Loucy (cell line): ENCODE measurements at regions not wholly inside any gene's neighbourhood (a gene's known extent, or its start where the extent isn't known, plus 50 kb on each side); places are given as distances from the start of the nearest gene placed in this dataset.

ENCODE experiments used
- EZH2phosphoT487 ChIP-seq: fragments of 200-600 bp; IDR thresholded peaks from 2 replicates; pipeline ENCODE4 v1.6.1; 2018; ENCODE audit warnings: antibody characterized with exemption, mild to moderate bottlenecking, moderate library complexity, borderline replicate concordance
- TF ChIP-seq, protein P1 (sequence below): fragments of 200-600 bp; sonication (generic); conservative IDR thresholded peaks from 2 replicates; pipeline ENCODE4 v1.5.1; 2014; ENCODE audit warnings: mild to moderate bottlenecking, antibody characterized with exemption, low read length

DNA sequence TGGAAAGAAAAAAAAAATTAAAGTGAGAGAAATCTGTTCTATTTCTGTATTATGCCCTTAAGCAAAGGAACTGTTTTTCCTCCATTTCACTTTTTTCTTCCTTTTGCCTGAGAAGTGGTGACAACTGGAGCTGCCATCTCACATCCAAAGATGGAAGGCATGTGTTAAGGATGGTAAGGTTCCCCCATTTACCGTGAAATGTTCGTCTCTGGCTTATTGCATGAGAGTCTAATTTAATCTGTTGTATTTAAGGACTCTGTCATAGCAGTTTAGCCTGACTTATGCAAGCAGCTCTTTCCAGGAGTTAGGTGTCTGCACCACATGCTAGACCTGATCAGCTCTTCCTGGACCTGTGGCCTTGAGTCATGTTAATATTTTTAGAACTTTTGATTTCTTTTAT is 389.5 kb upstream of the MAP3K7 start:
- TF ChIP-seq, protein P1, sequence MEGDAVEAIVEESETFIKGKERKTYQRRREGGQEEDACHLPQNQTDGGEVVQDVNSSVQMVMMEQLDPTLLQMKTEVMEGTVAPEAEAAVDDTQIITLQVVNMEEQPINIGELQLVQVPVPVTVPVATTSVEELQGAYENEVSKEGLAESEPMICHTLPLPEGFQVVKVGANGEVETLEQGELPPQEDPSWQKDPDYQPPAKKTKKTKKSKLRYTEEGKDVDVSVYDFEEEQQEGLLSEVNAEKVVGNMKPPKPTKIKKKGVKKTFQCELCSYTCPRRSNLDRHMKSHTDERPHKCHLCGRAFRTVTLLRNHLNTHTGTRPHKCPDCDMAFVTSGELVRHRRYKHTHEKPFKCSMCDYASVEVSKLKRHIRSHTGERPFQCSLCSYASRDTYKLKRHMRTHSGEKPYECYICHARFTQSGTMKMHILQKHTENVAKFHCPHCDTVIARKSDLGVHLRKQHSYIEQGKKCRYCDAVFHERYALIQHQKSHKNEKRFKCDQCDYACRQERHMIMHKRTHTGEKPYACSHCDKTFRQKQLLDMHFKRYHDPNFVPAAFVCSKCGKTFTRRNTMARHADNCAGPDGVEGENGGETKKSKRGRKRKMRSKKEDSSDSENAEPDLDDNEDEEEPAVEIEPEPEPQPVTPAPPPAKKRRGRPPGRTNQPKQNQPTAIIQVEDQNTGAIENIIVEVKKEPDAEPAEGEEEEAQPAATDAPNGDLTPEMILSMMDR, result no peak
- TF ChIP-seq EZH2phosphoT487, result no peak
